Ascending aorta (tissue), 2 donors: ENCODE measurements at regions not wholly inside any gene's neighbourhood (a gene's known extent, or its start where the extent isn't known, plus 50 kb on each side); places are given as distances from the start of the nearest gene placed in this dataset.
A peak's percentile ranks its signal among the peaks of the same experiment; 100 is the strongest.

Experiments used
- DNase-seq, 2 donors: peaks; one replicate each; pipeline ENCODE4 v3.0.0-alpha.2; 2019; ENCODE audit warnings: low spot score in 2 of 2
- H3K27ac ChIP-seq, 2 donors: fragments of 200-600 bp; sonication (generic); one replicate each; pipeline ENCODE4 v1.5.1; 2016 to 2017; ENCODE audit warnings: mild to moderate bottlenecking in 1 of 2
- H3K27me3 ChIP-seq: fragments of 200-600 bp; sonication (generic); one replicate; pipeline ENCODE4 v1.5.1; 2017
- H3K36me3 ChIP-seq, 2 donors: fragments of 200-600 bp; sonication (generic); one replicate each; pipeline ENCODE4 v1.5.1; 2016
- H3K4me1 ChIP-seq, 2 donors: fragments of 200-600 bp; sonication (generic); one replicate each; pipeline ENCODE4 v1.5.1; 2016 to 2017; ENCODE audit warnings: mild to moderate bottlenecking in 1 of 2
- H3K4me3 ChIP-seq, 2 donors: fragments of 200-600 bp; sonication (generic); one replicate each; pipeline ENCODE4 v1.5.1; 2016 to 2017; ENCODE audit warnings: mild to moderate bottlenecking in 1 of 2
- H3K9me3 ChIP-seq, 2 donors: fragments of 200-600 bp; sonication (generic); one replicate each; pipeline ENCODE4 v1.5.1; 2016
- CTCF ChIP-seq, 3 experiments: fragments of 200-600 bp in 2 of 3; fragments of 450-650 bp in 1 of 3; sonication (generic) in 2 of 3; IDR thresholded peaks; one replicate each; pipeline ENCODE4 v1.5.1; 2016 to 2019; ENCODE audit warnings: antibody characterized with exemption in 3 of 3, mild to moderate bottlenecking in 1 of 3, moderate library complexity in 1 of 3
- intact Hi-C: fragments of 100-400 bp; cut with DNase I; formaldehyde crosslinking; loops from one replicate; pipeline ENCODE4 v1.15.1; 2023

- H3K4me3 ChIP-seq = no peak overlapping the region
- peaks cover 0 to 10% of the 10 kb centered on the region in 2 donors for H3K4me1 ChIP-seq
- no peak for DNase-seq
- TF ChIP-seq CTCF (IDR thresholded peaks at IDR 0.05) = no peak
- intact Hi-C loops = no loop called here
- H3K27ac ChIP-seq = peak overlapping the region; percentile 43 to 57
- no peaks in the 10 kb centered on the region for H3K36me3 ChIP-seq
- H3K9me3 ChIP-seq = no peaks in the 10 kb centered on the region
- no peaks in the 10 kb centered on the region for H3K27me3 ChIP-seq
Measured at GRCh38 chr5:82925061-82925411, 152.2 kb downstream of the TMEM167A start.

- H3K27me3 ChIP-seq = no peaks in the 10 kb centered on the region
- intact Hi-C loops = no loop called here
- H3K27ac ChIP-seq = peak overlapping the region; percentile 43 to 57
- H3K4me1 ChIP-seq = peaks cover 0 to 10% of the 10 kb centered on the region in 2 donors
- no peaks in the 10 kb centered on the region for H3K36me3 ChIP-seq
- no peak for TF ChIP-seq CTCF (IDR thresholded peaks at IDR 0.05)
- no peak overlapping the region for H3K4me3 ChIP-seq
- H3K9me3 ChIP-seq = no peaks in the 10 kb centered on the region
- DNase-seq = no peak
Measured at GRCh38 chr5:82924226-82925060, 152.8 kb downstream of the TMEM167A start.

GRCh38 chr5:82922086-82922734 lies 155.0 kb downstream of the TMEM167A start:
- H3K4me1 ChIP-seq = peaks cover 0 to 10% of the 10 kb centered on the region in 2 donors
- no peak overlapping the region for H3K27ac ChIP-seq
- H3K9me3 ChIP-seq = no peaks in the 10 kb centered on the region
- DNase-seq = no peak
- intact Hi-C loops = no loop called here
- H3K36me3 ChIP-seq = no peaks in the 10 kb centered on the region
- TF ChIP-seq CTCF (IDR thresholded peaks at IDR 0.05) = no peak
- no peaks in the 10 kb centered on the region for H3K27me3 ChIP-seq
- H3K4me3 ChIP-seq = no peak overlapping the region

- no peak for DNase-seq
- Histone ChIP-seq H3K4me1 (no peaks in the 10 kb centered on the region), H3K27me3 (no peaks in the 10 kb centered on the region), H3K36me3 (no peaks in the 10 kb centered on the region), H3K4me3 (no peak overlapping the region), H3K9me3 (peaks cover 8 to 13% of the 10 kb centered on the region in 2 donors), H3K27ac (no peak overlapping the region)
- intact Hi-C loops = no loop called here
- no peak for TF ChIP-seq CTCF (IDR thresholded peaks at IDR 0.05)
Measured at GRCh38 chr5:82918311-82919031, 158.7 kb downstream of the TMEM167A start.

GRCh38 chr5:82917584-82917983 lies 159.6 kb downstream of the TMEM167A start:
- Histone ChIP-seq H3K27ac (no peak overlapping the region), H3K9me3 (peaks cover 8 to 13% of the 10 kb centered on the region in 2 donors), H3K36me3 (no peaks in the 10 kb centered on the region), H3K27me3 (no peaks in the 10 kb centered on the region), H3K4me1 (no peaks in the 10 kb centered on the region), H3K4me3 (no peak overlapping the region)
- no peak for TF ChIP-seq CTCF (IDR thresholded peaks at IDR 0.05)
- no peak for DNase-seq
- intact Hi-C loops = no loop called here
